HEK293T (cell line): ENCODE measurements at regions not wholly inside any gene's neighbourhood (a gene's known extent, or its start where the extent isn't known, plus 50 kb on each side); places are given as distances from the start of the nearest gene placed in this dataset.

Experiments used
- CTCF ChIA-PET: fragments of 350-600 bp; formaldehyde crosslinking; extraction: SDS; loops from one replicate; lab custom pipeline; 2021; ENCODE audit warnings: antibody characterized with exemption, inconsistent platforms; lab: Yijun Ruan, JAX
- POLR2A ChIA-PET: fragments of 350-600 bp; formaldehyde crosslinking; extraction: SDS; loops from one replicate; lab custom pipeline; 2020; ENCODE audit warnings: antibody characterized with exemption, inconsistent platforms; lab: Yijun Ruan, JAX
- DNase-seq: peaks from one replicate; pipeline ENCODE4 v3.0.0; 2012; ENCODE audit warnings: mixed read lengths; ENCODE audit errors: extremely low spot score
- ARNT ChIP-seq: fragments of 450-650 bp; IDR thresholded peaks from 2 replicates; pipeline ENCODE4 v1.6.1; 2017; ENCODE audit warnings: mild to moderate bottlenecking
- BHLHE40 ChIP-seq: fragments of 450-650 bp; IDR thresholded peaks from 2 replicates; pipeline ENCODE4 v1.6.1; 2016; ENCODE audit warnings: mild to moderate bottlenecking, moderate library complexity, borderline replicate concordance
- CTBP1 ChIP-seq: fragments of 450-650 bp; IDR thresholded peaks from 2 replicates; pipeline ENCODE4 v1.6.1; 2016; ENCODE audit warnings: borderline replicate concordance
- ELF4 ChIP-seq: fragments of 450-650 bp; IDR thresholded peaks from 2 replicates; pipeline ENCODE4 v1.6.1; 2017; ENCODE audit warnings: antibody characterized with exemption
- FOXA1 ChIP-seq: fragments of 450-650 bp; IDR thresholded peaks from 2 replicates; pipeline ENCODE4 v1.6.1; 2016; ENCODE audit warnings: mild to moderate bottlenecking
- FOXK2 ChIP-seq: fragments of 450-650 bp; IDR thresholded peaks from 2 replicates; pipeline ENCODE4 v1.6.1; 2016; ENCODE audit warnings: mild to moderate bottlenecking
- FOXM1 ChIP-seq: fragments of 450-650 bp; IDR thresholded peaks from 2 replicates; pipeline ENCODE4 v1.6.1; 2017; ENCODE audit warnings: mild to moderate bottlenecking, borderline replicate concordance
- HDGF ChIP-seq: fragments of 450-650 bp; IDR thresholded peaks from 2 replicates; pipeline ENCODE4 v1.6.1; 2017; ENCODE audit warnings: antibody characterized with exemption, borderline replicate concordance
- L3MBTL2 ChIP-seq: fragments of 450-650 bp; conservative IDR thresholded peaks from 2 replicates; pipeline ENCODE4 v1.6.1; 2016; ENCODE audit warnings: mild to moderate bottlenecking
- LEF1 ChIP-seq: fragments of 450-650 bp; IDR thresholded peaks from 2 replicates; pipeline ENCODE4 v1.6.1; 2017; ENCODE audit warnings: mild to moderate bottlenecking, borderline replicate concordance
- NFRKB ChIP-seq: fragments of 450-650 bp; IDR thresholded peaks from 2 replicates; pipeline ENCODE4 v1.6.1; 2016; ENCODE audit warnings: mild to moderate bottlenecking, moderate library complexity
- SP1 ChIP-seq: fragments of 450-650 bp; IDR thresholded peaks from 2 replicates; pipeline ENCODE4 v1.6.1; 2017
- SUZ12 ChIP-seq: fragments of 450-650 bp; IDR thresholded peaks from 2 replicates; pipeline ENCODE4 v1.6.1; 2016; ENCODE audit warnings: mild to moderate bottlenecking
- TARDBP ChIP-seq: fragments of 450-650 bp; IDR thresholded peaks from 2 replicates; pipeline ENCODE4 v1.6.1; 2016
- ZNF384 ChIP-seq: fragments of 450-650 bp; IDR thresholded peaks from 2 replicates; pipeline ENCODE4 v1.6.1; 2016
- TF ChIP-seq, protein P1 (sequence below): fragments of 450-650 bp; IDR thresholded peaks from 2 replicates; pipeline ENCODE4 v1.6.1; 2016

DNA sequence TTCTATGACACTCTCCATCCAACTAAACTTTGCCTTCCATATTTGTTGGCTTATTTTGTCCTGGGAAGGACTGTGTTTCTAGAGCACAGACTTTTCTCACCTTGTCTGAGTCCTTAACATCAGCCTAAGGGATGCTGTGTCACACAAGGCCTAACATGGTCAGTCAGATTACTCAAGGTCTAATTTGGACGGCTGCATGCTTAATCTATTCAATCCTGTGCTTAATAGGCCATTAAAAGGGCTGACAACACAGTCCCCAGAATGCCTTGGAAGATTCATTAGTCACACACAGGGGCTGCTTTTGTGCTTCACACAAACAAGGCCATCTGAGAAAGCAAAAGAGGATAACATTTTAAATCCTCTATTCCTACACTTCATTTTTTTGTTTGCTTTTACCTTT is 84.0 kb downstream of the DYNAP start:
- ChIA-PET POLR2A (no interaction called here), CTCF (no interaction called here)
- TF ChIP-seq HDGF (no peak), FOXM1 (no peak), FOXK2 (no peak), BHLHE40 (no peak), SP1 (no peak), ARNT (no peak), L3MBTL2 (no peak), ZNF384 (no peak), NFRKB (no peak), SUZ12 (no peak), ELF4 (no peak), FOXA1 (no peak)
- no peak for DNase-seq

DNA sequence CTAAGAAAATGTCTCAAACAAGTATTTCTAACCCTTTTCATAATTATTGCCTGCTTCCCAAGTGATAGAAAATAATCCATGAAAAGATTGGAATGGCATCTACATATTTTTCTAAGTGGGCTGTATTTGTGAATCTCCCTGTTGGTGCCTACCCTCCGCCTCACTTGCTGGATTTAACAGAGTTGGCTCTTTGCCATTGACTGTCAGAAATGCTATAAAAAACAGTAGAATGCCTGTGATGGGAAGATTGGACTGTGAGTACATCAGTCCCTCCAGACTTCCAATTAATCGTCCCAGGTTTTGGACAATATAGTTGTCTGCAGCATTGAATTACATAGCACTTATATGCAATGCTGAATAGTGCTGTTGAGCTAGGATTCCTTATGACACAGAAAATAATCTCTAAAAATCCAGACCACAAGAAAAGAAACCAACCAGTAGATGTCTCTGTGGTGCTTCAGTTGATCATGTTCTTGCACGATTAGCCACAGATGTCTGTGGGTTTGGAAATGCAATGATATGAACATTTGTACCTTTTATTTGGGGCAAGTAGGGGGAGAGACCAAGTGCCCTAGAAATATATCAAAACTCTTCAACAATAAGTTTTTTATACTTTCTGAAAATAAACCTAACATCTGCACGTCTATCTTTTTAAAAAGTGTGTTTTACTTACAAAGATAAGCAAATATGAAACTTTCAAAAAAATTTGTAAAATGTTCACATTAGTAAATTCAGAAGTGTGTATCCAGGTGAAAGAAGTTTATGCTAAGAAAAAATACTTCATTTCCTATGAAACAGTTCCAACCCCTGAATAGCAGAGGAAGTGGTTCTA is 88.5 kb downstream of the DYNAP start:
- ChIA-PET POLR2A (no interaction called here), CTCF (interaction anchor here (0.5 to 1.1 kb wide), 6 partner anchors 26 to 1060 kb away, joined by 3 to 5 read pairs (median 3); no protein-coding TSS in a partner anchor)
- TF ChIP-seq FOXA1 (no peak), SUZ12 (no peak), TARDBP (no peak), ELF4 (no peak), CTBP1 (no peak), HDGF (no peak), FOXK2 (no peak), ZNF384 (no peak), BHLHE40 (no peak), SP1 (no peak), ARNT (no peak)
- TF ChIP-seq, protein P1, sequence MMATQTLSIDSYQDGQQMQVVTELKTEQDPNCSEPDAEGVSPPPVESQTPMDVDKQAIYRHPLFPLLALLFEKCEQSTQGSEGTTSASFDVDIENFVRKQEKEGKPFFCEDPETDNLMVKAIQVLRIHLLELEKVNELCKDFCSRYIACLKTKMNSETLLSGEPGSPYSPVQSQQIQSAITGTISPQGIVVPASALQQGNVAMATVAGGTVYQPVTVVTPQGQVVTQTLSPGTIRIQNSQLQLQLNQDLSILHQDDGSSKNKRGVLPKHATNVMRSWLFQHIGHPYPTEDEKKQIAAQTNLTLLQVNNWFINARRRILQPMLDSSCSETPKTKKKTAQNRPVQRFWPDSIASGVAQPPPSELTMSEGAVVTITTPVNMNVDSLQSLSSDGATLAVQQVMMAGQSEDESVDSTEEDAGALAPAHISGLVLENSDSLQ = no peak
- peak; percentile 27 for DNase-seq

DNA sequence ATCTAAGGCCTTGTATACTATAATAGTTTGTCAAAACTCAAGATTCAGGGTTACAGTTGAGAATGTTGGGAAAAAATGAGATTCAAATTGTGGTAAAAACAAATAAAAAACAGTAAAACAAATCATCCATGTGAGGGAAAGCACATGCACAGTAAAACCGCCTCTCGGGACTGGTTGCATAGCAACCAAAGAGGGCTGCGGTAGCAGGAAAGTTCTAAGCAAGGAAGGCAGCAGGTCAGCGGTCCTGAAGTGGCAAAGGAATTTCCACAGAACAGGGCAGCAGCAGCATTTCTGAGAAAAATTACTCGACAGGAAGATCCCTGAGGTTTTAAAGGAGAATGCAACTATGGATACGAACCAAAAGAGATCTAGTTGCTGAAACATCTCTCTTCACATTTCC is 93.7 kb downstream of the DYNAP start:
- POLR2A ChIA-PET = no interaction called here
- DNase-seq = peak; percentile 18
- CTCF ChIA-PET = no interaction called here
- TF ChIP-seq SP1 = no peak

DNA sequence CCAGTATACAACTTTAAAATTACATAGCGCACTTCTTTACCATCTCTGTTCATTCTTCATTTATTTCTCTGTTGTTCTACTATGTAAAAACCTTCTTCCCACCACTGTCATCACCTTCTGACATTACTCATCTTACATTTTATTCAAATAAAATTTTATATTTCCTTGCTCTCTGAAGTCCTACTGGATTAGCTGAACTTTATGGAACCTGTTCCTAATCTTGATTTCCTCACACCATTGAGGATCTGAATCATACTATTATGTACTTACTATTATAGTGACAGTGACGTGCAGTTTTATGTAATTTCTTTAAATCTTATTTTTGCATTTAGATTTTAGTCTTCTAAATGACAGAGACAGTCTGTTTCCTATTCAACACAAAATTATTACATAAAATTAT is 98.3 kb downstream of the DYNAP start:
- ChIA-PET POLR2A (no interaction called here), CTCF (no interaction called here)
- DNase-seq = no peak

DNA sequence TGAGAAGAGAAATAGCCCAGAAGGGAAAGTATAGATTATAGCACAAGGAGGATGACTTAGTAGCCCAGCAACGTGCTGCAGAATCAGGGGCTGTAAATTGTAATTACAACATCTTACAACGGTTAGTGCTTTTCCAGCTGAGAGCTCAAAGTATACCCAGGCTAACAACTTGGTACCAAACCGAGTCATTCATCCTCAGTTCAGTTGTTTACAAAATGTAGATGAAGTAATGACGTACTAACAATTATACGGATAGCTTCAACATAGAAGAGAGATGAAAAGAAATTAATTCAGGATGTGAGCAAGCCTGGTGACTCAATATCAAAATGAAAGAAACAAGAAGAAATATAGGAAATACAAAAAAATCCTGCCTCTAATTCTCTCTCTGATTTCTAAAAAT is 99.2 kb downstream of the DYNAP start:
- CTCF ChIA-PET = no interaction called here
- no peak for DNase-seq
- POLR2A ChIA-PET = no interaction called here
- TF ChIP-seq ZNF384 = no peak
- no peak for TF ChIP-seq CTBP1
- TF ChIP-seq FOXK2 = no peak
- TF ChIP-seq TARDBP = no peak
- TF ChIP-seq FOXM1 = no peak
- TF ChIP-seq, protein P1 = no peak
- no peak for TF ChIP-seq LEF1
- no peak for TF ChIP-seq SUZ12
- TF ChIP-seq ELF4 = no peak
- no peak for TF ChIP-seq HDGF
- no peak for TF ChIP-seq NFRKB

More for the DNA sequence above, 98.3 kb downstream of the DYNAP start:
- no peak for TF ChIP-seq SP1
- TF ChIP-seq FOXK2 = no peak
- no peak for TF ChIP-seq NFRKB
- no peak for TF ChIP-seq FOXA1
- no peak for TF ChIP-seq FOXM1
- TF ChIP-seq, protein P1 = no peak
- no peak for TF ChIP-seq LEF1

DNA sequence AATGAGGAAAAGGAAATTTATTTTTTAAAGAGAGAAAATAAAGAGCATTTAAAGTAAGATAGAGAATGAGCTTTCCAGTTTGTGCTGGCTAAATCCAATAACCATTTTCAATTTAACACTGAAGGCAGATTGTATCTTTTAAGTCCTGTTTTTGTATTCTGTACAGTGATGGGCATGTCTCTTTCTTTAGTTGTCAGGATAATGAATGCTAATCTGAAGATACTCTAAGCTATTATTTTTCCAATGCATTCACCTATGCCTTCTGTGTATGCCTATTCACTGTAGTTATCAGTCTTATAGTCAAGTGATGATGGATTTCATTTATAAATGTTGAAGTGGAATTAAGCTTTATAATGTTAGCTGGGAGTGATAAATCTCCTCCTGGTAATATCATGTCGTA is 101.4 kb downstream of the DYNAP start:
- POLR2A ChIA-PET = no interaction called here
- TF ChIP-seq ZNF384 = no peak
- no peak for TF ChIP-seq FOXK2
- no peak for TF ChIP-seq CTBP1
- TF ChIP-seq SUZ12 = no peak
- TF ChIP-seq HDGF = no peak
- no peak for DNase-seq
- CTCF ChIA-PET = no interaction called here

DNA sequence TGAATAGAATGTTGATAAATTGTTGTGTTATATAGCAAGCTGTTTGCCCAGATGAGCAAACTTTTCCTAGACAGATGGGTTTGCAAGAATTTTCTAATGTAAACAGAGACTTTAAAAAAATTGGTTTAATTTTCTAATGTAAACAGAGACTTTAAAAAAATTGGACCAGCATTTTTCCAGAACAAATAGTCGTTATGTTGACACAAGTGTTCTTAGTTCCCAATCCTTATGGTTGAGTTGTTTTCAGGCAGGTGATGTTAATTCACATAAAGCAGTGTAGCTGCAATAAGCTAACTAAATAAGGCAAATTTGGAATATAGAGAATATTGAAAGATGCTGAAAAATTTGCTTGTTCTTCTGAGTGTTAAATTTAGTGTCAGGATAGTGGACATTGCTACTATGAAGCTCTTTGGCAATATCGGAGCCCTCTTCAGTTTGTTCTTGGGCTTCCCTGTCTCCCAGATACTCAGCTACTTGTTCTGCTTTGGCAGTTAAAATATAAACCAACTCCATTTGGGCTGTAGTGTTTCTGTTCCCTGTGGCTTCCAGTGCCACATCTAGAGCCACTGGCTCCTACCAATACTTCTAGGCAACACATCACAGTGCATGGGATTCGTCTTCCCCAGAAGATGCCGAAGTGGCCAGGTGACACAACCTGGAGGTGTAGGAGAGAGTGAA is 105.7 kb downstream of the DYNAP start:
- TF ChIP-seq CTBP1 = no peak
- no peak for TF ChIP-seq L3MBTL2
- TF ChIP-seq, protein P1 = no peak
- TF ChIP-seq SP1 = no peak
- TF ChIP-seq TARDBP = no peak
- no peak for TF ChIP-seq NFRKB
- no peak for TF ChIP-seq ELF4
- no peak for TF ChIP-seq FOXA1
- ChIA-PET POLR2A (no interaction called here), CTCF (no interaction called here)
- DNase-seq = no peak
